ENCODE measurements at regions not wholly inside any gene's neighbourhood (a gene's known extent, or its start where the extent isn't known, plus 50 kb on each side); places are given as distances from the start of the nearest gene placed in this dataset.
"Not testable (repeated sequence)": the region's sequence is repeated elsewhere in the genome, so short reads cannot be mapped to it uniquely, and the experiment has no call there.

GRCh38 chr6:81120280-81120679 is 632.2 kb downstream of the TENT5A start:
- Histone ChIP-seq H3K4me1 (ENCODE audit: low read depth, poor library complexity, severe bottlenecking) (no peaks in the 10 kb centered on the region), H3K27me3 (ENCODE audit: insufficient read depth, low read depth) (no peaks in the 10 kb centered on the region), H3K9ac (no peak overlapping the region), H3K79me2 (ENCODE audit: insufficient read depth, low read depth) (no peaks in the 10 kb centered on the region), H3K27ac (no peak overlapping the region), H3K4me2 (no peak overlapping the region), H4K20me1 (ENCODE audit: insufficient read depth) (no peaks in the 10 kb centered on the region), H3K36me3 (ENCODE audit: insufficient read depth) (no peaks in the 10 kb centered on the region), H2AFZ (ENCODE audit: low read depth) (no peak overlapping the region), H3K4me3 (IDR thresholded peaks at IDR 0.05; ENCODE audit: insufficient read depth, low read depth, low read length) (no peak overlapping the region)
- no peak for TF ChIP-seq CTCF (conservative IDR thresholded peaks at IDR 0.05; ENCODE audit: low read depth, low read length)

- no peaks in the 10 kb centered on the region for H3K79me2 ChIP-seq (ENCODE audit: insufficient read depth, low read depth)
- no peak overlapping the region for H3K9ac ChIP-seq
- no peak overlapping the region for H3K4me3 ChIP-seq (IDR thresholded peaks at IDR 0.05; ENCODE audit: insufficient read depth, low read depth, low read length)
- no peak overlapping the region for H3K27ac ChIP-seq
- no peaks in the 10 kb centered on the region for H3K4me1 ChIP-seq (ENCODE audit: low read depth, poor library complexity, severe bottlenecking)
- TF ChIP-seq CTCF (conservative IDR thresholded peaks at IDR 0.05; ENCODE audit: low read depth, low read length) = no peak
- H2AFZ ChIP-seq (ENCODE audit: low read depth) = no peak overlapping the region
- H3K4me2 ChIP-seq = no peak overlapping the region
- no peaks in the 10 kb centered on the region for H4K20me1 ChIP-seq (ENCODE audit: insufficient read depth)
- no peaks in the 10 kb centered on the region for H3K36me3 ChIP-seq (ENCODE audit: insufficient read depth)
- H3K27me3 ChIP-seq (ENCODE audit: insufficient read depth, low read depth) = no peaks in the 10 kb centered on the region
Measured at GRCh38 chr6:81105998-81106397, 646.5 kb downstream of the TENT5A start.

DNA sequence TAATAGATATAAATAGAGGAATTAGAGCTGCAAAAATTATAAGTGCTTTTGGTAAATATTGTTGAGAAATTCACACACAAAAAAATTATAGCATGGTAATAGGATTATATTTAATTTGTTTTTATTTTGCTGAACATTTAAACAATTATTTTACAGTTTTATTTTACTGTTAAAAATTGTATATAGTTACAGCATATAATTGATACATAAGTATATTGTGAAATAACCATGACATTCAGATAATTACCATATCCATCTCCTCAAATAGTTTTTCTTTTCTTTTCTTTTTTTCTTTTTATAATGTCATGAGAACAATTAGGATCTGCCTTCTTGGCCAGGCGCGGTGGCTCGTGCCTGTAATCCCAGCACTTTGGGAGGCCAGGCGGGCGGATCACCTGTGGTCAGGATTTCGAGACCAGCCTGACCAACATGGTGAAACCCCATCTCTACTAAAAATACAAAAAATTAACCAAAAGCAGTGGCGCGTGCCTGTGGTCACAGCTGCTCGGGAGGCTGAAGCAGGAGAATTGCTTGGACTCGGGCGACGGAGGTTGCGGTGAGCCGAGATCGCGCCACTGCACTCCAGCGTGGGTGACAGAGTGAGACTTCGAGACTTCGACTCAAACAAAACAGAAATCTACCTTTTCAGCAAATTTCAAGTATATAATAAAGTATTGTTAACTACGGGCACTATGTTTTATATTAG is 654.2 kb downstream of the TENT5A start:
- H3K4me2 ChIP-seq = no peak overlapping the region
- H2AFZ ChIP-seq (ENCODE audit: low read depth) = no peak overlapping the region
- no peak overlapping the region for H3K27ac ChIP-seq
- H3K36me3 ChIP-seq (ENCODE audit: insufficient read depth) = no peaks in the 10 kb centered on the region
- no peaks in the 10 kb centered on the region for H3K4me1 ChIP-seq (ENCODE audit: low read depth, poor library complexity, severe bottlenecking)
- no peak overlapping the region for H3K9ac ChIP-seq
- no peaks in the 10 kb centered on the region for H3K79me2 ChIP-seq (ENCODE audit: insufficient read depth, low read depth)
- no peaks in the 10 kb centered on the region for H4K20me1 ChIP-seq (ENCODE audit: insufficient read depth)
- no peak overlapping the region for H3K4me3 ChIP-seq (IDR thresholded peaks at IDR 0.05; ENCODE audit: insufficient read depth, low read depth, low read length)
- TF ChIP-seq CTCF (conservative IDR thresholded peaks at IDR 0.05; ENCODE audit: low read depth, low read length) = no peak
- H3K27me3 ChIP-seq (ENCODE audit: insufficient read depth, low read depth) = no peaks in the 10 kb centered on the region

- not testable (repeated sequence) for H3K4me3 ChIP-seq (IDR thresholded peaks at IDR 0.05; ENCODE audit: insufficient read depth, low read depth, low read length); H3K4me2 ChIP-seq; H3K27me3 ChIP-seq (ENCODE audit: insufficient read depth, low read depth); H4K20me1 ChIP-seq (ENCODE audit: insufficient read depth); H3K79me2 ChIP-seq (ENCODE audit: insufficient read depth, low read depth); H2AFZ ChIP-seq (ENCODE audit: low read depth); H3K27ac ChIP-seq; H3K9ac ChIP-seq; H3K36me3 ChIP-seq (ENCODE audit: insufficient read depth); H3K4me1 ChIP-seq (ENCODE audit: low read depth, poor library complexity, severe bottlenecking)
Measured at GRCh38 chr6:81096464-81096863, 656.0 kb downstream of the TENT5A start.

GRCh38 chr6:81093051-81093450 is 659.4 kb downstream of the TENT5A start:
- H3K27ac ChIP-seq = no peak overlapping the region
- H3K4me3 ChIP-seq (IDR thresholded peaks at IDR 0.05; ENCODE audit: insufficient read depth, low read depth, low read length) = no peak overlapping the region
- no peak overlapping the region for H2AFZ ChIP-seq (ENCODE audit: low read depth)
- H3K4me1 ChIP-seq (ENCODE audit: low read depth, poor library complexity, severe bottlenecking) = no peaks in the 10 kb centered on the region
- no peak for TF ChIP-seq CTCF (conservative IDR thresholded peaks at IDR 0.05; ENCODE audit: low read depth, low read length)
- no peaks in the 10 kb centered on the region for H3K27me3 ChIP-seq (ENCODE audit: insufficient read depth, low read depth)
- no peak overlapping the region for H3K4me2 ChIP-seq
- no peaks in the 10 kb centered on the region for H4K20me1 ChIP-seq (ENCODE audit: insufficient read depth)
- no peaks in the 10 kb centered on the region for H3K36me3 ChIP-seq (ENCODE audit: insufficient read depth)
- no peak overlapping the region for H3K9ac ChIP-seq
- no peaks in the 10 kb centered on the region for H3K79me2 ChIP-seq (ENCODE audit: insufficient read depth, low read depth)
